ENCODE measurements at regions not wholly inside any gene's neighbourhood (a gene's known extent, or its start where the extent isn't known, plus 50 kb on each side); places are given as distances from the start of the nearest gene placed in this dataset.
"Not testable (repeated sequence)": the region's sequence is repeated elsewhere in the genome, so short reads cannot be mapped to it uniquely, and the experiment has no call there.

DNA sequence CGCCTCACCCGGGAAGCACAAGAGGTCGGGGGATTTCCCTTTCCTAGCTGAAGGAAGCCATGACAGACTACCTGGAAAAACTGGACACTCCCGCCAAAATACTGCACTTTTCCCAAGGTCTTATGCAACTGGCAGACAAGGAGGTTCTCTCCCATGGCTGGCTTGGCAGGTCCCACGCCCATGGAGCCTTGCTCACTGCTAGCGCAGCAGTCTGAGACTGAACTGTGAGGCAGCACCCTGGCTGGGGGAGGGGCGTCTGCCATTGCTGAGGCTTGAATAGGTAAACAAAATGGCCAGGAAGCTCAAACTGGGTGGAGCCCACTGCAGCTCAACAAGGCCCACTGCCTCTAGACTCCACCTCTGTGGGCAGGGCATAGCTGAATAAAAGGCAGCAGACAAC, 92.1 kb downstream of the C4BPA start:
- DNase-seq (ENCODE audit: low read depth in 2 of 2): not testable (repeated sequence)

DNA sequence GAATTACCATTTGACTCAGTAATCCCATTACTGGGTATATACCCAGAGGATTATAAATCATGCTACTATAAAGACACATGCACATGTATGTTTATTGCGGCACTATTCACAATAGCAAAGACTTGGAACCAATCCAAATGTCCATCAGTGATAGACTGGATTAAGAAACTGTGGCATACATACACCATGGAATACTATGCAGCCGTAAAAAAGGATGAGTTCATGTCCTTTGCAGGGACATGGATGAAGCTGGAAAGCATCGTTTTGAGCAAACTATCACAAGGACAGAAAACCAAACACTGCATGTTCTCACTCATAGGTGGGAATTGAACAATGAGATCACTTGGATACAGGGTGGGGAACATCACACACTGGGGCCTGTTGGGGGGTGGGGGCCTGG, 97.5 kb downstream of the C4BPA start:
- DNase-seq (ENCODE audit: low read depth in 2 of 2): not testable (repeated sequence)

DNA sequence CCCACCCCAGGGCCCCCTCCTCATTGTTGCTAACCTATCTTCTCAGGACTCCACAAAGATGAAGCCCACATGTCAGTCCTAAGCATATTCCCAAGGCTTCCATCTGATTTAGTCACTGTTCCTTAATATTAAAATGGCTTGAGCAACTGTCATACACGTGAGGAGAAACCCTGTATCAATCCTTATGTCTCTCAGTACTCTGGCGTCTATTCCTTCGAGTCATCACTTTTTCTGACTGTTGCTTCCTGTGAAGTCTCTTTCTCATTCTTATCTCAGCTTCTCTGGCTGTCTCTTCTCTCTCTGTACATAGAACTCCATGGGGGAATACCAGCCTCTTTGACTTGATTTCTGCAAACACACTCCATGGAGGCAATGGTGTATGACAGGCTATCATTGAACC, 98.4 kb downstream of the C4BPA start:
- DNase-seq (ENCODE audit: low read depth in 2 of 2): peak in 1 of 2 donors; percentile 15

DNA sequence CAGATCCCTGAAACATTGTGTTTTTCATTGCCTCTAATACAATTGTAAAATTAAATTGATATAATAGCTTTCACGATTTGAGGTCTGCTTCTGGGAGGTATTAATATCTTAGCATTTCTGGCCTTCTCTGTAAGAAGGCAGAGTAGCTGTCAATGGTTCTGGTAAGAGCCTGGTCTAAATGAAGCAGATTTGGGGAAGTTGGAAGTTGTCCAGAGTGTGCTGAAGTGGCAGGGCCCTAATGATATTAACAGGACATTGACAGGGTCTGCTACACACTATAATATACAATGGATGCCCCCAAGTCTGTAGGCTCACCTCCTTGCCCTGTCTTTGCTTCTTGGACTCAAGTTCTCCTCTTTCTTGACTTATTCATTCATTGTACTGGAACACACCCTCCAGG, 99.5 kb downstream of the C4BPA start:
- DNase-seq (ENCODE audit: low read depth in 2 of 2): no peak

DNA sequence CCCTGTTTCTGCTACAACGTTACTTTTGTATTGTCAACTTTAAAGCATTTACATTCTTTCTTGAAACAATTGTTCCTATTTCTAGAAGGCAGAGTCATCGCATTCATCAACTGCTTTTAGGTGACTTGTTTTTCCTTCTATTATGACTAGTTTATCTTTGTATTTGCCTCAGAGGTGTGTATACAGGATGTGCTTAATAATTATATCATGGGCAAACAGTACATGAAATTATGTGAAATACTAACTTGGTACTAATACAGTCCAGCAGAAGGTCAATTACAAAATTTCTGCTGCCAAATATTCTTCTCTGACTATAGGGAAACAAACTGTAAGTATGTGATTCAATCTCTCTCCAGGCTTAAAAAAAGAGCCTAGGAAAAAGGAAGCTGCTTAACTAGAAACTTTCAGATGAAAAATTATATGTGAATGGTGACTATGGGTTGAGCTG, 101.6 kb downstream of the C4BPA start:
- peak; percentile 33 to 50 for DNase-seq (ENCODE audit: low read depth in 2 of 2)

DNA sequence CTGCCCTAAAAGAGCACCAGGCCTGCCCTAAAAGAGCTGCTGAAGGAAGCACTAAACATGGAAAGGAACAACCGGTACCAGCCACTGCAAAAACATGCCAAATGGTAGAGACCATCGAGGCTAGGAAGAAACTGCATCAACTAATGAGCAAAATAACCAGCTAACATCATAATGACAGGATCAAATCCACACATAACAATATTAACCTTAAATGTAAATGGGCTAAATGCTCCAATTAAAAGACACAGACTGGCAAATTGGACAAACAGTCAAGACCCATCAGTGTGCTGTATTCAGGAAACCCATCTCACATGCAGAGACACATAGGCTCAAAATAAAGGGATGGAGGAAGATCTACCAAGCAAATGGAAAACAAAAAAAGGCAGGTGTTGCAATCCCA, 104.7 kb downstream of the C4BPA start:
- DNase-seq (ENCODE audit: low read depth in 2 of 2): not testable (repeated sequence)

DNA sequence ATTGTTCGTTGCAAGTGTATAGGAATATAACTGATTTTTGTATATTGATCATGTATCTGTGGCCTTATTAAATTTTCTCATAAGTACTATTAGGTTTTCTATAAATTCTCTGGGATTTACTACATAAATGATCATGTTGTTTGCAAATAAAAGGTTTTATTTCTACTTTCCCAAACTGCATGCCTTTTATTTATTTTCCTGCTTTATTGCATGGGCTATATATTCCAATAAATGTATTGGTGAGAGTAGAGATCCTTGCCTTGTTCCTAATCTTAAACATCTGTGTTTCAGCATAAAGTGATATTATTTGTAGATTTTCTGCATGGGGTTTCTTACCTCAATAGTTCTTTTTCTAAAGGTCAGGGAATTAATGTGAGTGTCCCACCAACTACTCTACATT, 107.0 kb upstream of the CD55 start:
- DNase-seq (ENCODE audit: low read depth in 2 of 2): no peak

DNA sequence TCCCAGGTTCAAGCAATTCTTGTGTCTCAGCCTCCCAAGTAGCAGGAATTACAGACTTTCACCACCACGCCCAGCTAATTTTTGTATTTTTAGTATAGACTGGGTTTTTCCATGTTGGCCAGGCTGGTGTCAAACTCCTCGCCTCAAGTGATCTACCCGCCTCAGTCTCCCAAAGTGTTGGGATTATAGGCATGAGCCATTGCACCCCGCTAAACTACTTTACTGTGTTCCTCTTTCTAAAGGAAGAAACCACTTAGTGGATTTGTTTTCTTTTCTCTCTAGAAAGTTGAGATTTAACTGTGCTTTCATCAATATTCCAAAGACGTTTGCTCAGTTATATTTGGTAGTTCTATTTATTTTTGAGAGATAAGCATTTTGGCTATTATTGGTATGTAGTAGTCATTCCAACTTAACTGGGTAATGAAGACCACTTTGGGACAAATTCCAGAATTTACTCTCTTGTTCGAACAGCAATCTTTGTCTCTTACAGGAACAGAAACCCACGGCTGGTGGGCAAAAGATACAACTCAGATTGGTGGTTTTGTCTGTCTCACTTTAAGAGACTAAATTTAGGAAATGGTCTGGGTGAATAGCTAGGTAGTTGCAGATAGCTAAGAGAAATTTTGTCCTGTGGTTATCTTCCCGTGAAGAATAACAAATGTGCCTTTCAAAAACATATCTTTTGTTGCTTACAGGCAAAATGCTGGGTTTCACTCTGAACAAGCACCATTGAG, 103.5 kb upstream of the CD55 start:
- no peak for DNase-seq (ENCODE audit: low read depth in 2 of 2)

DNA sequence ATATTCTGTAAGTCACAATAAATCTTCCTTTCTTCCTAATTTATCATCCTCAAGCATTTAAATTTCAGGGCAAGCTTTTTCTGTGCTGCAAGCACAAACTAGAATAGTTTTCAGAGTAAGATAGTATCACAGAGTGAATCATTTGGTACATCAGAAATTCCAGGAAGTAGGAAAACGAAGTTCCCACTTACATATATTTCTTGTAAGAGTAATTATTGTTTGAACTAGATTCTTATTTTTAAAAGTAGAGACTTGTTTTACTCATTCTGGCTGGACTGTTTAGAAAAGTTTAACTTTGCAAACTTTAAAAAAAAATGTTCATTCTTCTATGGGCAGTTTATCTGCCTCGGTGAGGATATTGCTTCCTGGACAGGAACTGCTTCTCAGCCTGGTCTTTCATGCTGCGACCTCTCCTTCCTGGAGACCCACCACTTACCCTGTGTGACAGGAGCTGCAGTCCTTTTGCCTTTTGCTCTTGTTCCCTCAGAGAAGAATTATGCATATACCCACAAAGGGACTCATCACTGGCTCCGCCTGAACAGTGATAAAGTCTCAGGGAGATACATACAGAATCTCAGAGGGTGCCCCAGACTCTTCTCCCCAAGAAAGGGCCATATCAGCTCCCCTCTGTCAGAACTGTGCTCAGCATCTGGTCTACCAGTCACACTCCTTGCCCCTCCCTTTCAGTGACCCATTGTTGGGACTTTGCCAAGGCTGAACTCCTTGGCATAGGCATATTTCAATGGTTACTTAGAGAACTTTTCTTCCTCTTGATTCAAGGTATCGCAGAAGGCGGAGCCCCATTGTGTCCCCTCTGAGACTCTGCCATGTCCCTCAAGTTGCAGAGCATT, 102.7 kb upstream of the CD55 start:
- DNase-seq (ENCODE audit: low read depth in 2 of 2): peak; percentile 35 to 54

DNA sequence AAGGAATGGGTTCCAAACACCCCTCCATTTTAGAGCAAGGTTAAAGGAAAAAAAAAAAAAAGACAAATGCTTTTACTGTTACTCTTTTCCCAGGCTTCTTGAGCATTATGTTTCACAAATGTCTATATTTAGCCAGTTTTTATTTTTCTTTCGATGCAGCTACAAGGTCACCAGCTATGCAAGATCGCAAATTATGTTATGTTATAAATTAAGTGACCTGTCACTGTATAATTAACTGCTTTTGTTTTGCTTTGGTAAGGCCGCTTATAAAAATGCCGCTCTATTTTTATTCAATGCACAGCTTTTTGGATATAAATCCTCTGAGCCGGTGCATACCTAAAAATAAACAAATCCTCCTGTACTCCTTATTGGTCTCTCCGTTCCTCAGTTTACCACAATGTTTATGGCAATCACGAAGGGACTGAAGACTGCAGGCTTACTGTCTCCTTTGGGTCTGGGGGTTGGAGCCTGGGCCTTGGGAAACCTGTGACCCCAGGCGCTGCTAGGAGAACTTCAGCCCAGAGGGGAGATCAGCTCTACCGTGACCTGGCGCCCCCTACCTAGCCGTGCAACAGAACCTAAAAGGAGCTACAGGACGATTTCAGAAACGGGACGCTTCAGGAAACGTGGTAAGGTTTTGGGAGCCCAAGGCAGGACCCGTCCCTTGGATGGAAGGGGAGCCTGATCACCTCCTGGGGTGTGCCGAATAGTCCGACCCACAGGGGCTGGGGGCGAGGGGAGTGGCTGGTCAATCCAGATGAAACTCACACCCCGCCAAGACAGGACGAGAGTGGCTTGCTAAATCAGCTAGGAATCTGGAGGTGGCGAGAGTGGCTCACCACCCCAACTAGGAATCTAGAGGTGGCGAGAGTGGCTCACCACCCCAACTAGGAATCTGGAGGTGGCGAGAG, 101.2 kb upstream of the CD55 start:
- DNase-seq (ENCODE audit: low read depth in 2 of 2): no peak

DNA sequence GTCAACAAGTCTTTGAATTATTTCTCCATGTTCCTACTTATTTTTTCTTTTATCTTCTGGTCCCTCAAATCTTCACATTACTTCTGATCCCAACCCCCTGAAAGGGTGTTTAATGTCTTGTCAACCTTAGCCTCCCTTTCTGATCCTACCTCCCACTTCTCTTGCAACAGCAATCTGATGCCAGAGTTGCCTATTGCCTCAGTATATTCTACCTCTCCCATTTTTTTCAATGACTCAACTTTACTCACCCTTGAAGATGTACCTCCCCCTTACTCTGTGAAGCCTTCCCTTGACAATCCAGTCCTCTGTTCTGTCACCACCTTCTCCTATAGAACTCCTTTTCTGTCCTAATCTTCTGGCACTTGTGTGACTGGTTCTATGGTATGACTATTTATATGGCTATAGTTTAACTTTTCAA, 99.5 kb upstream of the CD55 start:
- DNase-seq (ENCODE audit: low read depth in 2 of 2): no peak

DNA sequence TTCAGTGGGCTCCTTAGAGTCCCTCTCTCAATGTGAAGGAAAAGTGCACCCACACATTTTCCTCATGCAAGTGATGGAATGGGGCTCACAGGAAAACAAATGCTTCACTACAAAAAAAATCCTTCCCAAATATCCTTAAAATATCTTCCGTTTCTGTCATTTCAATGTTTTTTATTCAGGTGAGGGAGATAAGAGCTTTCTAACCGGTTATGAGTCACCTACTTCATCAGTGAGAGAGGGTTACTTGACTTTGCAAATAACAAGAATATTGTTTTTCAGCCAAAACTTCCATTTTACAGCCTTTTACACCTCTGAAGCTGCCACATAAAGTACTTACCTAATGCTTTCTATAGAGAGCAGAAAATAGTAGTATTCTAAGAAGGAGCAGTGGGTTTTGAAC, 98.3 kb upstream of the CD55 start:
- peak in 1 of 2 donors; percentile 14 for DNase-seq (ENCODE audit: low read depth in 2 of 2)

DNA sequence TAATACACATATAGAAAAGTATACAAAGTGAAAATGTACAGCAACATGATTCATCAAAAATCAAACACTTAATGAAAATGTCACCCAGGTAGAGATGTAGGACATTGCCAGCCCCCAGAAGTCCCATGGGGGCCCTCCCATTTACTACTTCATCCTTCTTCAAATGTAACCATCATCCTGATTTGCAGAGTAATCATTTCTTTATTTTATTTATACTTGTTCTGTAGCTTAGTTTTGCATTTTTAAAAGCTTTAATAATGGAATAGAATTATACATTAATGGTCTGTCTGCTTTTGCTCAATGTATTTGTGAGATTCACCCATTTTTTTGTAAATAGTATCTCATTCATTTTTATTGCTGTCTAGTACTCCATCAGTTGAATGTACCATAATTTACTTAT, 96.8 kb upstream of the CD55 start:
- no peak for DNase-seq (ENCODE audit: low read depth in 2 of 2)

DNA sequence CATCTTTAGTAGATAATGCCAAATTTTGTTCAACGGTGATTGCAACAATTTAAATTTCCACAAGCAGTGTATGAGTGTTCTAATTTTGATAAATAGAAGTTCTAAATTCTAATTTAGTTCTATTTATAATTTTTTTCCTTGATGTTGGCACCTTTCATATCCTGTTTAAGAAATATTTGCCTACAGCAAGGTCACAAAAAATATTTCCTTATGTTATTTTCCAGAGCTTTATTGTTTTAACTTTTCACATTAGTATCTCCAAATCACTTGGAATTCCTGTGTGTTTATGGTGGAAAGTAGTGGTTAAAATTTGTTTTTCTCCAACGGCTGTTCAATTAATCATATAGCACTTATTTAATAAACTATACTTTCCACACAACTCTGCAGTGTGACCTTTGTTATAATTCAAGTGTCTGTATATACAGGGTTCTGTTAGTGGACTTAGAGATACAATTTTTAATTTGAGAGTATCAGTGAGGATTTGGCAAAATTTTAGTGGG, 94.3 kb upstream of the CD55 start:
- DNase-seq (ENCODE audit: low read depth in 2 of 2): peak in 1 of 2 donors; percentile 79

DNA sequence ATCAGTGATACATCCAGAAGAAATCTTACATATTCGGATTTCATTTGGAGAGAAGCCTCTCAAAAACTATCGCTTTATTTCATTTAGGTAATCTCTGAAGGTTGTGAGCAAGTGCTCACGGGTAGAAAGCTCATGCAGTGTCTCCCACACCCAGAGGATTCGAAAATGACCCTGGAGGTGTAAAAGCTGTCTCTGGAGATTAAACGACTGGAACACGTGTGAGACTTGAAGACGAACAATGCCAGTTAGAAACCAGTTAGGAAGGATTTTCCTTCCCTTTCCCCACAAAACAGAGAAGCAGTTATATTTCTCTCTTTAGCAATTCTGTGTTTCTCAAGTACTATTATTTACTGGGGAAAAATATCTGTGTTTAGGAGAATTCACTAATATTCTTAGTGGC, 92.5 kb upstream of the CD55 start:
- DNase-seq (ENCODE audit: low read depth in 2 of 2): no peak

DNA sequence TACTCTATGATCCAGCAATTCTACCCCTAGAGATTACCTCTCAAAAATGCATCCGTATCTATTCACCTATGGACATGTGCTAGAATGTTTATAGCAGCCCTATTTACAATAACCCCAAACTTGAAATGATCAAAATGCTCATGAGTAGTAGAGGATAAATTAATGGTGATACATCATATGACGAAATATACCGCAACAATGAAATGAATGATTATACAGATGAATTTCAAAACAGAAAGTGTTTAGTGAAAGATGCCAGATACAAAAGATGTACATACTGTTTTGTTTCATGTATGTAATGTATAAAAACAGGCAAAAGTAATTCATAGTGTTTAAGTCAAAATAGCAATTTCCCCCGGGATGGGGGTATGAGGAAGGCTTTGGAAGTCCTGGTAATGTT, 91.0 kb upstream of the CD55 start:
- no peak for DNase-seq (ENCODE audit: low read depth in 2 of 2)

DNA sequence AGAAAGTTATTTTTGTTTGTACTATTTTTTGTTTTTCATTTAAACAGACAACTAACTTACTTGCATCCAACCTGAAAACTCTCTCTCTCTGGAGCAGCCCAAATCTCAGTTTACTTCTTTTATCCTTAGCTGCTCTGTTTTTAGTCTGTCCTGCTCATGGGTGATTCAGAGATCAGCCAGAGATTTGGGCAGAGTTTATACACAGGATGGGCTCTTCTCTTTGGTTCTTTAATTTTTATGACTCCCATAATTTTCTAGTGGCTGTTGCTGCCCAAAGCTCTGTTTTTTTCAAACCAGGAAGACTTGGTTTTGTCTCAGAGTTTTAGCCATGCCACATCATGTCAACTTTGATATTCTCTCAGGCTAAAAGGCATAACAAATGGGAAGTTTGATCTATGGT, 86.8 kb upstream of the CD55 start:
- DNase-seq (ENCODE audit: low read depth in 2 of 2): no peak

DNA sequence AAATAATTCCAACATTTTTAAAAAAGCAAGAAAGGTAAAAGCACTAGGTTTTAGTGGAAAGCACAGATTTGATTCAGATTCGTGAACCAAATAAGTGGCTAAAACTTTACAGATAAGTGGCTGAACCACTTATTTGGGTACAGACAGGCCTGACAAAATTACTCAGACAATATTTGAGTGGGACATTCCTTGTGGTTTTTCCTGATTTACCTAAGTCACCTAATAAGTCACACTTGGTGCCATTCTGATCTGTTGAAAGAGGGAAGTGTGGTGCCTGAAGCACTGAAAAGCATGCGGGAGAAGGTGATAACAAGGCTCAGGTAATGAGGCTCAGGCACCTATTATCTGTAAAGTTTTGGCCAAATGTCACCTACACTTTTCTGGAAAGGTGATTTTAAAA, 81.6 kb upstream of the CD55 start:
- no peak for DNase-seq (ENCODE audit: low read depth in 2 of 2)

DNA sequence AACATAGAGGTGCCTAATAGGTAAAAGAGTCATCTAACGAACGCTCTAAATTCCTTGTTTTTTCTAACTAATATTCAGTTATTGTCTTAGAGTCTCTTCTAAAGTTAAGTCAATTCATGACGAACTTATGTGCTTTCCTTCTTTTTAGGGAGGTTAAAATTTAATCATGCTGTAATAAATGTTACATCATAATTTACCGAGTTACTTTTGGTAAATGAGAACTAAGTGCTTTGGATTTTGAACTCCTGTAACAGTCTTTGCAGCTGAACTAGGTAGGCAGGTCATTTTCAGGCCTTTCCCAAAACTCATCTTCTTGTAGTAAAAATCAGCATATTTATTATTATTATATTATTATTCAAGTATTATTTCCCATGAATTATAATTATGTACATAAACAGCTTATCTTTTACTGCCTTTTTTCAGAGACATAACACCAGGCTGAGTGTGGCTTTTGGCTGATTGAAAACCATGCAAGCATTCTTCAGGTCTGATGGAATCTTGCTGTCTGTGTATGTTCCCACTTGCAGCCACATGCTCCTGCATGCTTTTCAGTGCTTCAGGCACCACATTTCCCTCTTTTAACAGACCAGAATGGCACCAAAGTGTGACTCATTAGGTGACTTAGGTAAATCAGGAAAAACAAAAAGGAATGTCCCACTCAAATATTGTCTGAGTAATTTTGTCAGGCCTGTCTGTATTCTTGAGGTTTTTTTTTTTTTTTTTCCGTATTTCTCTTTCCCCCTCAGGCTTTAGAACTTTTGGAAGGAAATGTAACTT, 81.0 kb upstream of the CD55 start:
- DNase-seq (ENCODE audit: low read depth in 2 of 2): peak; percentile 17 to 36

DNA sequence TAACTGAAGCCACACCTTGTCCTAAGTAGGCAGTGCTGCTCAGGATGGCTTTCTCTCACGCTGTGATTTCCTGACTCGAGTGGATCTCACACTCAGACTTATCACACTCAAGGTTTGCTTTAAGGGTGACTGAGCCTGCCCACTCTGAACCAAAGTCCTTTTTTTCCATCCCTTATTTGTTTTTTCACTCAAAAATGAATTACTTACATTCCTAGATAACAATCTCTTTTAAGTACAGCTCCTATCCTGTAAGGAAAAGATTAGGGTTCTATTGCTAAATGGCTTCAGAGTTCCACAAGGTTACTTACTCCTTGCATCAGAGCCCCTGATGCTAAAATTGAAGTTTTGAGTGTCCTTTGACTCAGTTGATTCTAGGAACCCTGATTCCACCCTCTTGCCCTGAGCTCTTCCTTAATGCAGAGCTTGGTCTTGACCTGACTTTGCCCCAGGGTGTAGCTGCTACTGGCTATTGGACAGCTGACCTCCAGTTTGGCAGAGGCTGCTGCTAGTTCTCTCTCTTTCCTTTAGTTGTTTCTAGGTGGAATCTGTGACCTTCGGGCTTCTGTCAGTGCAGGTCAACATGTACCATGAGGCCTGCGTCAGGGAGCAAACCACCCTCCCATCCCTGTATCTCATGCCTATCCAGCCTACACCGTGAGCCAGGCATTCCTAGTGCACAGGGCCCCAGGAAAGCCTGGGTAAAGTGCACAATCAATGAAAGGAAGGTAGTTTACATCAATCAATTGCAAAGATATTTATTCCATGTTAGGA, 80.1 kb upstream of the CD55 start:
- no peak for DNase-seq (ENCODE audit: low read depth in 2 of 2)

All from lung microvascular endothelial cell (primary cell).